Transverse colon (tissue), 3 donors: ENCODE measurements at regions not wholly inside any gene's neighbourhood (a gene's known extent, or its start where the extent isn't known, plus 50 kb on each side); places are given as distances from the start of the nearest gene placed in this dataset.

Source experiments
- EP300 ChIP-seq: sonication (generic); formaldehyde crosslinking; IDR thresholded peaks from one replicate; pipeline ENCODE4 v1.6.1; 2017; ENCODE audit warnings: antibody characterized with exemption, low read depth
- POLR2AphosphoS5 ChIP-seq, 3 donors: sonication (generic); formaldehyde crosslinking; IDR thresholded peaks; one replicate each; pipeline ENCODE4 v1.6.1; 2016; ENCODE audit warnings: antibody characterized with exemption in 3 of 3

DNA sequence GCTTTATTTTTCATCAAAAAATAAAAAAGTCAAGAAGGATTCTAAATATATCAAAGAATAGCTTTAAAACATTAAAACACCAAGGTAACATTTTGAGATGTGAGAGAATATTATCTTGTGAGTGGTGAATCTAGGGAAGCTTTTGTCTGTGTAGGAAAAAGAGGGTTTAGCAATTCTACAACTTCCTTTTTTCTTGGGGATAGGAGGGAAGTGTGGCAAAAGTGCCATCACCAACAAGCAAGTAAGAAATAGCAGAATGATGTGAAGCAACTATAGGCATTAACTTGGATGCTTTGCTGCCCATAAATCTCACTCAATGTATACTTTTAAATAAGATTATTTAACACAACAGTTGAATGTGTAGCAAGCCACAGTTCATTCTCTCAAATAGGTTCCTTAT lies 57.8 kb upstream of the SUCLG2 start:
- TF ChIP-seq POLR2AphosphoS5 (IDR thresholded peaks at IDR 0.05) (no peak), EP300 (no peak)
